Transverse colon (tissue), 4 donors: ENCODE measurements at regions not wholly inside any gene's neighbourhood (a gene's known extent, or its start where the extent isn't known, plus 50 kb on each side); places are given as distances from the start of the nearest gene placed in this dataset.

Experiments used
- DNase-seq: peaks from one replicate; pipeline ENCODE4 v3.0.0-alpha.2; 2019
- H3K27ac ChIP-seq, 4 donors: fragments of 200-600 bp; sonication (generic); 2 replicates each; pipeline ENCODE4 v1.5.1; 2016 to 2018; ENCODE audit warnings: inconsistent platforms in 4 of 4
- H3K27me3 ChIP-seq: fragments of 200-600 bp; sonication (generic); 2 replicates; pipeline ENCODE4 v1.5.1; 2017; ENCODE audit warnings: inconsistent platforms
- H3K36me3 ChIP-seq, 4 donors: fragments of 200-600 bp; sonication (generic); 2 replicates each; pipeline ENCODE4 v1.5.1; 2017 to 2019; ENCODE audit warnings: inconsistent platforms in 4 of 4
- H3K4me1 ChIP-seq, 4 donors: fragments of 200-600 bp; sonication (generic); 2 replicates each; pipeline ENCODE4 v1.5.1; 2017 to 2020; ENCODE audit warnings: inconsistent platforms in 4 of 4
- H3K4me3 ChIP-seq, 4 donors: fragments of 200-600 bp; sonication (generic); 1 replicate in 1 of 4; 2 replicates in 3 of 4; pipeline versions ENCODE4 v1.5.1 to v1.6.1; 2017 to 2019; ENCODE audit warnings: inconsistent platforms in 4 of 4
- H3K9me3 ChIP-seq, 2 donors: fragments of 200-600 bp; sonication (generic); 2 replicates each; pipeline ENCODE4 v1.5.1; 2017 to 2019; ENCODE audit warnings: inconsistent platforms in 2 of 2
- EP300 ChIP-seq: sonication (generic); formaldehyde crosslinking; IDR thresholded peaks from one replicate; pipeline ENCODE4 v1.6.1; 2017; ENCODE audit warnings: antibody characterized with exemption, low read depth
- POLR2A ChIP-seq: fragments of 450-650 bp; IDR thresholded peaks from one replicate; pipeline ENCODE4 v1.6.1; 2016; ENCODE audit warnings: antibody characterized with exemption, mild to moderate bottlenecking, moderate library complexity
- POLR2AphosphoS5 ChIP-seq, 3 donors: sonication (generic); formaldehyde crosslinking; IDR thresholded peaks; one replicate each; pipeline ENCODE4 v1.6.1; 2016; ENCODE audit warnings: antibody characterized with exemption in 3 of 3
- WGBS, 2 donors: methylation state at CpG; one replicate each; pipeline ENCODE4 v1.1.5; 2018; ENCODE audit warnings: low coverage in 1 of 2; 5-methylcytosine and 5-hydroxymethylcytosine counted together
- in situ Hi-C, 4 donors: fragments of 200-750 bp; cut with MboI; loops; one replicate each; pipeline versions ENCODE4 v1.15.0 to v1.15.1; 2017; ENCODE audit warnings: low sequenced_read_pairs in 3 of 4, low pct_ligation_motif_present in 1 of 4, low pct_unique_long_range_greater_than_20kb in 1 of 4
- intact Hi-C: fragments of 100-400 bp; cut with DNase I; formaldehyde crosslinking; loops from one replicate; pipeline ENCODE4 v1.15.1; 2023; ENCODE audit warnings: low total_unique reads
- TF ChIP-seq, protein P1 (sequence below), 5 experiments: fragments of 200-600 bp in 3 of 5; fragments of 450-650 bp in 2 of 5; sonication (generic) in 3 of 5; IDR thresholded peaks; 1 replicate in 2 of 5; 2 replicates in 3 of 5; pipeline ENCODE4 v1.5.1; 2016 to 2017; ENCODE audit warnings: antibody characterized with exemption in 5 of 5, inconsistent platforms in 3 of 5, mild to moderate bottlenecking in 2 of 5, moderate library complexity in 1 of 5

- Histone ChIP-seq H3K36me3 (no peaks in the 10 kb centered on the region), H3K9me3 (no peaks in the 10 kb centered on the region), H3K27ac (no peak overlapping the region), H3K4me1 (no peaks in the 10 kb centered on the region), H3K27me3 (no peaks in the 10 kb centered on the region), H3K4me3 (no peak overlapping the region)
- intact Hi-C loops (no loop called here), in situ Hi-C loops (no loop called here)
- TF ChIP-seq POLR2A (no peak), POLR2AphosphoS5 (IDR thresholded peaks at IDR 0.05) (no peak), EP300 (no peak)
- TF ChIP-seq, protein P1, sequence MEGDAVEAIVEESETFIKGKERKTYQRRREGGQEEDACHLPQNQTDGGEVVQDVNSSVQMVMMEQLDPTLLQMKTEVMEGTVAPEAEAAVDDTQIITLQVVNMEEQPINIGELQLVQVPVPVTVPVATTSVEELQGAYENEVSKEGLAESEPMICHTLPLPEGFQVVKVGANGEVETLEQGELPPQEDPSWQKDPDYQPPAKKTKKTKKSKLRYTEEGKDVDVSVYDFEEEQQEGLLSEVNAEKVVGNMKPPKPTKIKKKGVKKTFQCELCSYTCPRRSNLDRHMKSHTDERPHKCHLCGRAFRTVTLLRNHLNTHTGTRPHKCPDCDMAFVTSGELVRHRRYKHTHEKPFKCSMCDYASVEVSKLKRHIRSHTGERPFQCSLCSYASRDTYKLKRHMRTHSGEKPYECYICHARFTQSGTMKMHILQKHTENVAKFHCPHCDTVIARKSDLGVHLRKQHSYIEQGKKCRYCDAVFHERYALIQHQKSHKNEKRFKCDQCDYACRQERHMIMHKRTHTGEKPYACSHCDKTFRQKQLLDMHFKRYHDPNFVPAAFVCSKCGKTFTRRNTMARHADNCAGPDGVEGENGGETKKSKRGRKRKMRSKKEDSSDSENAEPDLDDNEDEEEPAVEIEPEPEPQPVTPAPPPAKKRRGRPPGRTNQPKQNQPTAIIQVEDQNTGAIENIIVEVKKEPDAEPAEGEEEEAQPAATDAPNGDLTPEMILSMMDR (IDR thresholded peaks at IDR 0.05): no peak
- no peak for DNase-seq
Measured at GRCh38 chr2:144032566-144032965, 487.4 kb downstream of the ZEB2 start.

GRCh38 chr2:144030791-144031190 is 489.1 kb downstream of the ZEB2 start:
- in situ Hi-C loops (no loop called here), intact Hi-C loops (no loop called here)
- WGBS, 2 donors: 73 to 78% methylated on average over 5 of the region's 5 CpGs
- TF ChIP-seq EP300: no peak
- TF ChIP-seq, protein P1 (IDR thresholded peaks at IDR 0.05): no peak
- TF ChIP-seq POLR2AphosphoS5 (IDR thresholded peaks at IDR 0.05): no peak
- no peak for TF ChIP-seq POLR2A
- Histone ChIP-seq H3K9me3 (no peaks in the 10 kb centered on the region), H3K27me3 (no peaks in the 10 kb centered on the region), H3K36me3 (no peaks in the 10 kb centered on the region), H3K4me1 (no peaks in the 10 kb centered on the region), H3K27ac (no peak overlapping the region), H3K4me3 (no peak overlapping the region)
- no peak for DNase-seq

DNA sequence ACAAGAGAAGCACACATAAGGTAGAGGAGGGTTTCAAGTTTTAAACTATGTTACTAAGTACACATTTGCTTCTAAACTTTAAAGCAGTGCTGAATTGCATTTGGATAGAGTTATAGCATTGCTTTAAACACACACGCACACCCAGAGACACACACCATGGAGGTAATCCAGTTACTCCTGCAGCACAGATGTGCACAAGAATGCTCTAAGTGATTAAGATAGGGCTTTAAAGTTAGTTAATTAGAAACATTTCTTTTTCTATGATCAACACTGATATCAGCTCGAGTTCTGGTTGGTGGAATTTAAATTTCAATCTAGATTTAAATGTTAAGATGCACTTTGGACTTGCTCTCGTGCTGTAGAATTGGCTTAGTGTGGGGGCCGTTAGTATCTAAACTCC is 492.3 kb downstream of the ZEB2 start:
- Histone ChIP-seq H3K27ac (no peak overlapping the region), H3K4me1 (no peaks in the 10 kb centered on the region), H3K36me3 (no peaks in the 10 kb centered on the region), H3K27me3 (no peaks in the 10 kb centered on the region), H3K4me3 (no peak overlapping the region), H3K9me3 (no peaks in the 10 kb centered on the region)
- 80 to 90% methylated on average over 4 of the region's 4 CpGs for WGBS, 2 donors
- intact Hi-C loops (no loop called here), in situ Hi-C loops (no loop called here)
- no peak for DNase-seq
- TF ChIP-seq POLR2A (no peak), EP300 (no peak), POLR2AphosphoS5 (IDR thresholded peaks at IDR 0.05) (no peak)
- TF ChIP-seq, protein P1 (IDR thresholded peaks at IDR 0.05): no peak

- 76 to 77% methylated on average over 1 of the region's 1 CpG for WGBS, 2 donors
- no peak overlapping the region for H3K4me3 ChIP-seq
- no peaks in the 10 kb centered on the region for H3K4me1 ChIP-seq
- H3K27ac ChIP-seq: no peak overlapping the region
- intact Hi-C loops: no loop called here
- no peaks in the 10 kb centered on the region for H3K27me3 ChIP-seq
- in situ Hi-C loops: no loop called here
- peaks cover 4 to 6% of the 10 kb centered on the region in 2 donors for H3K9me3 ChIP-seq
- no peak for TF ChIP-seq POLR2AphosphoS5 (IDR thresholded peaks at IDR 0.05)
- no peak for DNase-seq
- H3K36me3 ChIP-seq: no peaks in the 10 kb centered on the region
Measured at GRCh38 chr2:144026753-144027152, 493.2 kb downstream of the ZEB2 start.

- no peak for TF ChIP-seq POLR2AphosphoS5 (IDR thresholded peaks at IDR 0.05)
- TF ChIP-seq, protein P1 (IDR thresholded peaks at IDR 0.05): no peak
- TF ChIP-seq EP300: no peak
- TF ChIP-seq POLR2A: no peak
- peaks cover 4 to 6% of the 10 kb centered on the region in 2 donors for H3K9me3 ChIP-seq
- no peak overlapping the region for H3K4me3 ChIP-seq
- WGBS, 2 donors: 97 to 100% methylated on average over 1 to 6 of the region's 6 CpGs
- H3K27ac ChIP-seq: no peak overlapping the region
- no peaks in the 10 kb centered on the region for H3K27me3 ChIP-seq
- intact Hi-C loops: no loop called here
- in situ Hi-C loops: no loop called here
- no peaks in the 10 kb centered on the region for H3K36me3 ChIP-seq
- H3K4me1 ChIP-seq: no peaks in the 10 kb centered on the region
- no peak for DNase-seq
Measured at GRCh38 chr2:144020047-144020446, 499.9 kb downstream of the ZEB2 start.
